Endothelial cell (in vitro differentiated cells): ENCODE measurements at regions not wholly inside any gene's neighbourhood (a gene's known extent, or its start where the extent isn't known, plus 50 kb on each side); places are given as distances from the start of the nearest gene placed in this dataset.

Source experiments
- DNase-seq: peaks from one replicate; pipeline ENCODE4 v3.0.0; 2021; ENCODE audit warnings: low spot score
- H3K27ac Mint-ChIP-seq: one replicate; pipeline ENCODE4 v1.8.0; 2021; ENCODE audit warnings: mixed read lengths, inconsistent platforms; ENCODE audit not compliant: unreplicated experiment
- H3K27me3 Mint-ChIP-seq: one replicate; pipeline ENCODE4 v1.8.0; 2021; ENCODE audit warnings: mild to moderate bottlenecking, moderate library complexity, mixed read lengths, inconsistent platforms; ENCODE audit not compliant: unreplicated experiment
- H3K36me3 Mint-ChIP-seq: one replicate; pipeline ENCODE4 v1.8.0; 2021; ENCODE audit warnings: mild to moderate bottlenecking, low read depth, mixed read lengths, inconsistent platforms; ENCODE audit not compliant: unreplicated experiment
- H3K4me1 Mint-ChIP-seq: one replicate; pipeline ENCODE4 v1.8.0; 2021; ENCODE audit warnings: mild to moderate bottlenecking, mixed read lengths, inconsistent platforms; ENCODE audit not compliant: unreplicated experiment
- H3K4me3 Mint-ChIP-seq: one replicate; pipeline ENCODE4 v1.8.0; 2021; ENCODE audit warnings: mild to moderate bottlenecking, mixed read lengths, inconsistent platforms; ENCODE audit not compliant: unreplicated experiment
- H3K9me3 Mint-ChIP-seq: one replicate; pipeline ENCODE4 v1.8.0; 2021; ENCODE audit warnings: mixed read lengths, inconsistent platforms; ENCODE audit not compliant: unreplicated experiment
- TF ChIP-seq, protein P1 (sequence below): fragments of 200-600 bp; sonication (generic); IDR thresholded peaks from one replicate; pipeline ENCODE4 v1.5.0; 2021; ENCODE audit warnings: antibody characterized with exemption; ENCODE audit not compliant: unreplicated experiment

DNA sequence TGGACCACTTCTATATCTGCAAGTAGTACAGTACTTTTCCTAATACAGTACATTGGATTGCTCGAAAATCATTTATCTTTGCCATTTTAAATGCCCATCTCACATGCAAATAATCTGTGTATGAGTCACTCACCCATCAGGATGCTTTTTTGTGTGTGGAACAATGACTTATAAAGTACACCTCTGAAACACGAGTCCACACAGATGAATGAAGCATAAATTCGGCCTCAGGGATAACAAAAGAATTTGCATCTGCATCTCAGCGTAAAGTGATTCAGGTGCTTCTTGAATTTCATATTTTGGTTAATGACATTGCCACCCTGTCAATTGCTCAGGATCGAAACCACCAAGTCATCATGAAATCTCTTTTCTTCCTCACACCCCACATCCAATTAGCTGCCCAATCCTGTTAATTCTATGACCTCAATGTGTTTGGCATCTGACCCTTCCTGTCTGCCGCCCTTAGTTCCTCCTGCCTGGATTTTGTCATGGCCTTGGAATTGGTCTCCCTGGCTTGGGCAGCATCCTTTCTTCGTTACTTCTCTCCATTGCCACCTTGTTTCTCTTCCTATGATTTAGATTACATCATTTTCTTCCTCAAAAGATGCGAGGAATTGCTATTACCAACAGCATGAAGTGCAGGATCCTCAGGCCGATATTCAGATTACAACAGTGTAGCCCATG is 161.6 kb upstream of the MID1 start:
- no peak overlapping the region for H3K27ac Mint-ChIP-seq
- TF ChIP-seq, protein P1, sequence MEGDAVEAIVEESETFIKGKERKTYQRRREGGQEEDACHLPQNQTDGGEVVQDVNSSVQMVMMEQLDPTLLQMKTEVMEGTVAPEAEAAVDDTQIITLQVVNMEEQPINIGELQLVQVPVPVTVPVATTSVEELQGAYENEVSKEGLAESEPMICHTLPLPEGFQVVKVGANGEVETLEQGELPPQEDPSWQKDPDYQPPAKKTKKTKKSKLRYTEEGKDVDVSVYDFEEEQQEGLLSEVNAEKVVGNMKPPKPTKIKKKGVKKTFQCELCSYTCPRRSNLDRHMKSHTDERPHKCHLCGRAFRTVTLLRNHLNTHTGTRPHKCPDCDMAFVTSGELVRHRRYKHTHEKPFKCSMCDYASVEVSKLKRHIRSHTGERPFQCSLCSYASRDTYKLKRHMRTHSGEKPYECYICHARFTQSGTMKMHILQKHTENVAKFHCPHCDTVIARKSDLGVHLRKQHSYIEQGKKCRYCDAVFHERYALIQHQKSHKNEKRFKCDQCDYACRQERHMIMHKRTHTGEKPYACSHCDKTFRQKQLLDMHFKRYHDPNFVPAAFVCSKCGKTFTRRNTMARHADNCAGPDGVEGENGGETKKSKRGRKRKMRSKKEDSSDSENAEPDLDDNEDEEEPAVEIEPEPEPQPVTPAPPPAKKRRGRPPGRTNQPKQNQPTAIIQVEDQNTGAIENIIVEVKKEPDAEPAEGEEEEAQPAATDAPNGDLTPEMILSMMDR, result no peak
- no peaks in the 10 kb centered on the region for H3K4me1 Mint-ChIP-seq
- H3K27me3 Mint-ChIP-seq, result no peaks in the 10 kb centered on the region
- H3K4me3 Mint-ChIP-seq, result no peak overlapping the region
- H3K36me3 Mint-ChIP-seq, result no peaks in the 10 kb centered on the region
- no peaks in the 10 kb centered on the region for H3K9me3 Mint-ChIP-seq
- no peak for DNase-seq

DNA sequence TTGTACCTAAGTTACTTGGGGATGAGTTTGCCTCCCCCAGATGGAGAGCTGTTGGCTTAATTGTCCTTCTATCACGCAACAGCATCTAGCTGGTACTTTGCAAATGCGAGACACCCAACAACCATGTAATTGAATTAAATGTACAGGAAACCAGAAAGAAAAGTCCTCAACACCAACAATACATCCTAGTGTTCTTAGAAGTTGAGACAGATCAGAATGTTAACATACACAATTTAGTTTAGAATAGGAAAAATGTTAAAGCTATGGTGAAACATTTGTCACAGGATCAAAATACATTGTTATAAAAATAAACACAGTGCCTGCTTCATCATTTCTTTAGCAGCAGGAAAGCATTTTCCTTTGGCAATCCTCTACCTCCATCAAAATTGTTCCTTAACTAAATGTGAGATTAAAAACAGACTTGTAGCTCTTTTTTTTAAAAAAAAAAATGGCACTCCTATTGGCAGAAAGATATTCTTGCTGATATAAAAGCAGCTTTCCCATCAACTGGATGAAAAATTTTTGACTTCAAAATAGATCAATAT is 163.1 kb upstream of the MID1 start:
- no peak overlapping the region for H3K27ac Mint-ChIP-seq
- no peaks in the 10 kb centered on the region for H3K9me3 Mint-ChIP-seq
- no peaks in the 10 kb centered on the region for H3K36me3 Mint-ChIP-seq
- TF ChIP-seq, protein P1, result no peak
- DNase-seq, result no peak
- H3K27me3 Mint-ChIP-seq, result no peaks in the 10 kb centered on the region
- no peaks in the 10 kb centered on the region for H3K4me1 Mint-ChIP-seq
- H3K4me3 Mint-ChIP-seq, result no peak overlapping the region

DNA sequence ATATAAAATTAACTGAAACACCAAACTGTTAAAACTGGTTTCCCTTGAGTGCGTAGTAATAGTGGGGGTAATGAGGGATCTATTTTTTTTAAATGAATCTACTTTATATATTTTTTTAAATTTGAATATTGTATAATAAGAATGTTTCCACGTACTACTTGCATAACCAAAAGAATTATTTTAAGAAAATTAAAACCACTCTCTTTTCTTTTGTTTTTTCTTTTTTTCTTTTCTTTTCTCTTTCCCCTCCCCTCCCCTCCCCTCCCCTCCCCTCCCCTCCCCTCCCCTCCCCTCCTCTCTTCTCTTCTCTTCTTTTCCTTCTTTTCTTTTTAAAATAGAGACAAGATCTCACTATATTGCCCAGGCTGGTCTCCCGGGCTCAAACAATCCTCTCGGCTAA is 166.9 kb upstream of the MID1 start:
- Mint-ChIP-seq H3K27me3 (no peaks in the 10 kb centered on the region), H3K36me3 (no peaks in the 10 kb centered on the region), H3K9me3 (no peaks in the 10 kb centered on the region), H3K27ac (no peak overlapping the region), H3K4me3 (no peak overlapping the region), H3K4me1 (no peaks in the 10 kb centered on the region)
- DNase-seq, result no peak
- TF ChIP-seq, protein P1, result no peak

DNA sequence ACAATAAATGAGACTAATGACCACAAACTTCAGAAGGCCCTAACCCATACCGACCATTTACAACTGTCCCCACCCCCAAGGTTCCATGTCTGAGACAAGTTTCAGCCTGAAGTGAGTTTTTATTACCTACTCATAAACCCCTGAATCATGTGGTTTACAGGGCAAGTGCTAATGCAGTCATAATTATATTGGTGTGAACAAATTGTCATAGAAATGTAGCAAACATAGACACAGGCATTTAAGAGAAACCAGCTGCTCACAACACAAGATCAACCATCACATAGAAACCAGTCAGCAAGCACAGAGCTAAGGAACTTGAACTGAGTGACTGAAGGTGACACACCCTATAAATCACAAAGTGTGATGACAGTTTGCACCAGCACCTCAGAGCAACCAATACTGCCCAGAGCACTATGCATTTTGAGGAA is 173.8 kb upstream of the MID1 start:
- no peaks in the 10 kb centered on the region for H3K36me3 Mint-ChIP-seq
- TF ChIP-seq, protein P1, result no peak
- no peaks in the 10 kb centered on the region for H3K4me1 Mint-ChIP-seq
- no peaks in the 10 kb centered on the region for H3K27me3 Mint-ChIP-seq
- no peaks in the 10 kb centered on the region for H3K9me3 Mint-ChIP-seq
- no peak for DNase-seq
- H3K27ac Mint-ChIP-seq, result no peak overlapping the region
- no peak overlapping the region for H3K4me3 Mint-ChIP-seq

DNA sequence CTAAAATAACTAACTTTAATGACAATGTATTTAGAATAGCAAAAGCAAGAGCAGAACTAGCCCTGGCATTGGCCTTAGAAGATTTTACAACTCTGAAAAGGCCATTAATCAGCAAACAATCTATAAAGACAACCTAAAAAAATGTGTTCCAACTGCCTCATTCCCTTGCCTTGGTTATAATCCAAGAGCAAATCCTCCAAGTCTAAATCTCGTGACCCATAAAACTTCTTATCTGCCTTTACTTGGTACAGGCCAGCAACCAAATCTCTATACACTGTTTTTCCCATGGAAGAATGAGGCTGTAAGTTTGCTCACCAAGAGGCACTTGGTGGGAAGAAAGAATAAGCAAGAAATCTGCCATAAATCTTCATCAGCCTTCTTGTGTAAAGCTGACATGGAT is 175.3 kb upstream of the MID1 start:
- no peaks in the 10 kb centered on the region for H3K9me3 Mint-ChIP-seq

More for the DNA sequence above, 175.3 kb upstream of the MID1 start:
- Mint-ChIP-seq H3K27ac (no peak overlapping the region), H3K4me1 (no peaks in the 10 kb centered on the region), H3K36me3 (no peaks in the 10 kb centered on the region), H3K27me3 (no peaks in the 10 kb centered on the region), H3K4me3 (no peak overlapping the region)
- DNase-seq, result no peak
- TF ChIP-seq, protein P1, result no peak
